ENCODE measurements at regions not wholly inside any gene's neighbourhood (a gene's known extent, or its start where the extent isn't known, plus 50 kb on each side); places are given as distances from the start of the nearest gene placed in this dataset.

- H3K27ac Mint-ChIP-seq, result no peak overlapping the region
- no peak overlapping the region; the same call in 1 of the 2 replicates for H3K4me3 ChIP-seq
- H3K27ac ChIP-seq (ENCODE audit: low read depth), result no peak overlapping the region
- H3K4me1 ChIP-seq (ENCODE audit: insufficient read depth), result peaks cover 10% of the 10 kb centered on the region; the same call in 1 of the 2 replicates
- H3F3A ChIP-seq (replicated peaks; ENCODE audit: low read depth), result no peaks in the 10 kb centered on the region
- no peaks in the 10 kb centered on the region for H3K9me2 ChIP-seq (ENCODE audit: insufficient read depth)
- ATAC-seq, result no peak; the same call in 2 of the 3 replicates
- no peak overlapping the region; the same call in 1 of the 2 replicates for H2AFZ ChIP-seq
- no peaks in the 10 kb centered on the region for H3K36me3 ChIP-seq (ENCODE audit: insufficient read depth)
- H3K36me3 Mint-ChIP-seq (ENCODE audit: low read depth), result no peaks in the 10 kb centered on the region
- H4K20me1 ChIP-seq (replicated peaks; ENCODE audit: insufficient read depth), result no peaks in the 10 kb centered on the region
- H3K4me2 ChIP-seq, result 0 out of 2 replicates have a peak overlapping the region, but pooled peaks have one; percentile 5
- no peaks in the 10 kb centered on the region for H3K27me3 ChIP-seq (ENCODE audit: insufficient read depth)
- H3K79me2 ChIP-seq (replicated peaks; ENCODE audit: insufficient read depth), result no peaks in the 10 kb centered on the region
- DNase-seq (ENCODE audit: low spot score), result no peak
- H3K4me1 Mint-ChIP-seq, result peaks cover 8% of the 10 kb centered on the region
- H3K9me3 Mint-ChIP-seq, result no peaks in the 10 kb centered on the region
- no peak overlapping the region for H3K4me3 Mint-ChIP-seq
- H3K27me3 Mint-ChIP-seq (ENCODE audit: insufficient read depth, low read depth, poor library complexity), result peaks cover 2% of the 10 kb centered on the region
- TF ChIP-seq CTCF (conservative IDR thresholded peaks at IDR 0.05; ENCODE audit: low read depth in 2 of 2) (no peak), ZNF114 (CRISPR knock-in tag; IDR thresholded peaks at IDR 0.05) (no peak), NANOG (IDR thresholded peaks at IDR 0.05; ENCODE audit: borderline replicate concordance) (no peak), ZNF462 (CRISPR knock-in tag; IDR thresholded peaks at IDR 0.05) (no peak), POLR2AphosphoS5 (IDR thresholded peaks at IDR 0.05; ENCODE audit: low read depth) (no peak), REST (IDR thresholded peaks at IDR 0.05; ENCODE audit: unreplicated experiment) (no peak), ZNF331 (CRISPR knock-in tag; IDR thresholded peaks at IDR 0.05; ENCODE audit: low read depth) (no peak), ETS1 (IDR thresholded peaks at IDR 0.05) (no peak), EZH2phosphoT487 (IDR thresholded peaks at IDR 0.05; ENCODE audit: unreplicated experiment) (no peak)
These were observed 460.3 kb upstream of the IL12A start for GRCh38 chr3:159528251-159528895.
